OCI-LY3 (cell line): ENCODE measurements at regions not wholly inside any gene's neighbourhood (a gene's known extent, or its start where the extent isn't known, plus 50 kb on each side); places are given as distances from the start of the nearest gene placed in this dataset.

Experiments used
- H2AFZ ChIP-seq: fragments of 200-600, 300-600 bp; shearing (Covaris generic); 2 replicates; pipeline ENCODE4 v1.6.0; 2014; ENCODE audit warnings: antibody characterized with exemption, low read depth, low read length
- H3K27ac ChIP-seq: fragments of 200-600, 300-600 bp; sonication (generic); 2 replicates; pipeline ENCODE4 v1.5.1; 2014; ENCODE audit warnings: mild to moderate bottlenecking, low read length, moderate library complexity, mixed read lengths
- H3K27me3 ChIP-seq: fragments of 200-600, 300-600 bp; sonication (generic); 2 replicates; pipeline ENCODE4 v1.6.1; 2014; ENCODE audit warnings: low read depth, low read length, mixed read lengths
- H3K36me3 ChIP-seq: fragments of 200-600, 300-600 bp; sonication (generic); replicated peaks from 2 replicates; pipeline ENCODE3; 2014; ENCODE audit warnings: low read depth, low read length, mixed read lengths
- H3K4me1 ChIP-seq: fragments of 300-600, 200-600 bp; sonication (generic); 2 replicates; pipeline ENCODE4 v1.6.1; 2014; ENCODE audit warnings: low read length, mixed read lengths
- H3K4me2 ChIP-seq: fragments of 200-600, 300-600 bp; sonication (generic); 2 replicates; pipeline ENCODE4 v1.6.1; 2014; ENCODE audit warnings: low read length, mixed read lengths
- H3K4me3 ChIP-seq: fragments of 300-600, 200-600 bp; sonication (generic); 2 replicates; pipeline ENCODE4 v1.5.1; 2014; ENCODE audit warnings: antibody characterized with exemption, mild to moderate bottlenecking, low read length, moderate library complexity
- H3K79me2 ChIP-seq: fragments of 300-600, 200-600 bp; shearing (Covaris generic); 2 replicates; pipeline ENCODE4 v1.6.1; 2014; ENCODE audit warnings: mild to moderate bottlenecking, low read length, mixed read lengths
- H3K9ac ChIP-seq: fragments of 300-600, 200-600 bp; shearing (Covaris generic); 2 replicates; pipeline ENCODE4 v1.6.0; 2014; ENCODE audit warnings: mild to moderate bottlenecking, low read length, moderate library complexity
- H3K9me3 ChIP-seq: fragments of 200-600, 300-600 bp; shearing (Covaris generic); 2 replicates; pipeline ENCODE4 v1.6.1; 2014; ENCODE audit warnings: low read length, mixed read lengths; ENCODE audit not compliant: insufficient read depth
- H4K20me1 ChIP-seq: fragments of 200-600, 300-600 bp; sonication (generic); 2 replicates; pipeline ENCODE4 v1.6.1; 2016; ENCODE audit warnings: low read length, mixed read lengths; ENCODE audit not compliant: insufficient read depth
- CTCF ChIP-seq: fragments of 200-600, 300-600 bp; sonication (generic); IDR thresholded peaks from 2 replicates; pipeline ENCODE4 v1.5.1; 2014; ENCODE audit warnings: antibody characterized with exemption, low read length, low read depth
- EZH2phosphoT487 ChIP-seq: fragments of 200-600 bp; shearing (Covaris generic); IDR thresholded peaks from 2 replicates; pipeline ENCODE4 v1.6.1; 2018; ENCODE audit warnings: antibody characterized with exemption, mixed run types, low read depth

- Histone ChIP-seq H3K4me2 (no peak overlapping the region), H2AFZ (no peak overlapping the region), H3K9me3 (no peaks in the 10 kb centered on the region), H3K9ac (no peak overlapping the region), H3K4me1 (no peaks in the 10 kb centered on the region), H3K79me2 (no peaks in the 10 kb centered on the region), H3K4me3 (no peak overlapping the region), H4K20me1 (no peaks in the 10 kb centered on the region), H3K27me3 (no peaks in the 10 kb centered on the region), H3K27ac (no peak overlapping the region), H3K36me3 (no peaks in the 10 kb centered on the region)
- TF ChIP-seq EZH2phosphoT487 = no peak
- TF ChIP-seq CTCF = no peak
Measured at GRCh38 chr12:43155376-43155775, 396.6 kb downstream of the ADAMTS20 start.

- Histone ChIP-seq H3K4me1 (no peaks in the 10 kb centered on the region), H3K4me2 (no peak overlapping the region), H3K79me2 (no peaks in the 10 kb centered on the region), H3K27ac (no peak overlapping the region), H3K4me3 (no peak overlapping the region), H3K9me3 (no peaks in the 10 kb centered on the region), H3K27me3 (no peaks in the 10 kb centered on the region), H2AFZ (no peak overlapping the region), H4K20me1 (no peaks in the 10 kb centered on the region), H3K9ac (no peak overlapping the region), H3K36me3 (no peaks in the 10 kb centered on the region)
- TF ChIP-seq CTCF (no peak), EZH2phosphoT487 (no peak)
Measured at GRCh38 chr12:43154498-43155045, 397.4 kb downstream of the ADAMTS20 start.

- H3K4me3 ChIP-seq = no peak overlapping the region
- no peak overlapping the region for H3K9ac ChIP-seq
- H3K4me1 ChIP-seq = no peaks in the 10 kb centered on the region
- no peaks in the 10 kb centered on the region for H3K36me3 ChIP-seq
- no peak overlapping the region for H2AFZ ChIP-seq
- H3K4me2 ChIP-seq = no peak overlapping the region
- H4K20me1 ChIP-seq = no peaks in the 10 kb centered on the region
- no peaks in the 10 kb centered on the region for H3K79me2 ChIP-seq
- no peaks in the 10 kb centered on the region for H3K9me3 ChIP-seq
- no peak overlapping the region for H3K27ac ChIP-seq
- TF ChIP-seq CTCF (no peak), EZH2phosphoT487 (no peak)
- no peaks in the 10 kb centered on the region for H3K27me3 ChIP-seq
Measured at GRCh38 chr12:43151441-43151981, 400.5 kb downstream of the ADAMTS20 start.

GRCh38 chr12:43148691-43149090, 403.3 kb downstream of the ADAMTS20 start:
- TF ChIP-seq CTCF = no peak
- no peak for TF ChIP-seq EZH2phosphoT487
- no peak overlapping the region for H2AFZ ChIP-seq
- no peak overlapping the region for H3K4me2 ChIP-seq
- H3K4me1 ChIP-seq = no peaks in the 10 kb centered on the region
- no peaks in the 10 kb centered on the region for H3K36me3 ChIP-seq
- H4K20me1 ChIP-seq = no peaks in the 10 kb centered on the region
- H3K27me3 ChIP-seq = no peaks in the 10 kb centered on the region
- H3K27ac ChIP-seq = no peak overlapping the region
- no peaks in the 10 kb centered on the region for H3K9me3 ChIP-seq
- no peaks in the 10 kb centered on the region for H3K79me2 ChIP-seq
- no peak overlapping the region for H3K4me3 ChIP-seq
- no peak overlapping the region for H3K9ac ChIP-seq
